OCI-LY3 (cell line): ENCODE measurements at regions not wholly inside any gene's neighbourhood (a gene's known extent, or its start where the extent isn't known, plus 50 kb on each side); places are given as distances from the start of the nearest gene placed in this dataset.

Experiments used
- H2AFZ ChIP-seq: fragments of 200-600, 300-600 bp; shearing (Covaris generic); 2 replicates; pipeline ENCODE4 v1.6.0; 2014; ENCODE audit warnings: antibody characterized with exemption, low read depth, low read length
- H3K27ac ChIP-seq: fragments of 200-600, 300-600 bp; sonication (generic); 2 replicates; pipeline ENCODE4 v1.5.1; 2014; ENCODE audit warnings: mild to moderate bottlenecking, low read length, moderate library complexity, mixed read lengths
- H3K27me3 ChIP-seq: fragments of 200-600, 300-600 bp; sonication (generic); 2 replicates; pipeline ENCODE4 v1.6.1; 2014; ENCODE audit warnings: low read depth, low read length, mixed read lengths
- H3K36me3 ChIP-seq: fragments of 200-600, 300-600 bp; sonication (generic); replicated peaks from 2 replicates; pipeline ENCODE3; 2014; ENCODE audit warnings: low read depth, low read length, mixed read lengths
- H3K4me1 ChIP-seq: fragments of 300-600, 200-600 bp; sonication (generic); 2 replicates; pipeline ENCODE4 v1.6.1; 2014; ENCODE audit warnings: low read length, mixed read lengths
- H3K4me2 ChIP-seq: fragments of 200-600, 300-600 bp; sonication (generic); 2 replicates; pipeline ENCODE4 v1.6.1; 2014; ENCODE audit warnings: low read length, mixed read lengths
- H3K4me3 ChIP-seq: fragments of 300-600, 200-600 bp; sonication (generic); 2 replicates; pipeline ENCODE4 v1.5.1; 2014; ENCODE audit warnings: antibody characterized with exemption, mild to moderate bottlenecking, low read length, moderate library complexity
- H3K79me2 ChIP-seq: fragments of 300-600, 200-600 bp; shearing (Covaris generic); 2 replicates; pipeline ENCODE4 v1.6.1; 2014; ENCODE audit warnings: mild to moderate bottlenecking, low read length, mixed read lengths
- H3K9ac ChIP-seq: fragments of 300-600, 200-600 bp; shearing (Covaris generic); 2 replicates; pipeline ENCODE4 v1.6.0; 2014; ENCODE audit warnings: mild to moderate bottlenecking, low read length, moderate library complexity
- H3K9me3 ChIP-seq: fragments of 200-600, 300-600 bp; shearing (Covaris generic); 2 replicates; pipeline ENCODE4 v1.6.1; 2014; ENCODE audit warnings: low read length, mixed read lengths; ENCODE audit not compliant: insufficient read depth
- H4K20me1 ChIP-seq: fragments of 200-600, 300-600 bp; sonication (generic); 2 replicates; pipeline ENCODE4 v1.6.1; 2016; ENCODE audit warnings: low read length, mixed read lengths; ENCODE audit not compliant: insufficient read depth
- CTCF ChIP-seq: fragments of 200-600, 300-600 bp; sonication (generic); IDR thresholded peaks from 2 replicates; pipeline ENCODE4 v1.5.1; 2014; ENCODE audit warnings: antibody characterized with exemption, low read length, low read depth
- EZH2phosphoT487 ChIP-seq: fragments of 200-600 bp; shearing (Covaris generic); IDR thresholded peaks from 2 replicates; pipeline ENCODE4 v1.6.1; 2018; ENCODE audit warnings: antibody characterized with exemption, mixed run types, low read depth

- H3K27ac ChIP-seq = no peak overlapping the region
- H3K27me3 ChIP-seq = no peaks in the 10 kb centered on the region
- TF ChIP-seq CTCF (no peak), EZH2phosphoT487 (no peak)
- H3K79me2 ChIP-seq = no peaks in the 10 kb centered on the region
- no peaks in the 10 kb centered on the region for H3K36me3 ChIP-seq
- H4K20me1 ChIP-seq = no peaks in the 10 kb centered on the region
- H3K9me3 ChIP-seq = no peaks in the 10 kb centered on the region
- no peak overlapping the region for H2AFZ ChIP-seq
- H3K4me2 ChIP-seq = no peak overlapping the region
- no peak overlapping the region for H3K9ac ChIP-seq
- H3K4me3 ChIP-seq = no peak overlapping the region
- H3K4me1 ChIP-seq = no peaks in the 10 kb centered on the region
Measured at GRCh38 chr6:85747666-85748065, 105.0 kb upstream of the SYNCRIP start.

DNA sequence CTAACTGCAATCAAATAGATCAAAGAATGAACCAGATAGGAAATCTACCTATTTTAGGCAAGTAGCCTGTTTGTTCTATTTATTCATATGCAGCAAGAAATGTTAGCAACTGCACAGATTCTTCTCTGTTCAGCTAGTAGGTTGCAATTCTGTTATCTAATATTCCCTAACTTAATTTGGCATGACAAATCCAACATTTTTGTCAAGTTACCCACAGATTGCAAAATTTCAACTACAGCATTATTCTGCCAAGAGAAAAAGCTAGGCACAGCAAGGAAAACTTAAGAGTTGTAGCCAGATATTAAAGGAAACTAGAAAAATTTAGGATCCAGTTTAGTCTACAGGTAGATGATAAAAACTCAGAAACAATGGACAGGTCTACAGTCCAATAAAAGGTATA lies 104.4 kb upstream of the SYNCRIP start:
- TF ChIP-seq EZH2phosphoT487 = no peak
- H3K4me1 ChIP-seq = no peaks in the 10 kb centered on the region
- H3K27me3 ChIP-seq = no peaks in the 10 kb centered on the region
- no peak overlapping the region for H3K4me2 ChIP-seq
- no peaks in the 10 kb centered on the region for H3K36me3 ChIP-seq
- H3K9ac ChIP-seq = no peak overlapping the region
- H3K4me3 ChIP-seq = no peak overlapping the region
- no peaks in the 10 kb centered on the region for H3K79me2 ChIP-seq
- H4K20me1 ChIP-seq = no peaks in the 10 kb centered on the region
- H3K27ac ChIP-seq = no peak overlapping the region
- H2AFZ ChIP-seq = no peak overlapping the region
- H3K9me3 ChIP-seq = no peaks in the 10 kb centered on the region

DNA sequence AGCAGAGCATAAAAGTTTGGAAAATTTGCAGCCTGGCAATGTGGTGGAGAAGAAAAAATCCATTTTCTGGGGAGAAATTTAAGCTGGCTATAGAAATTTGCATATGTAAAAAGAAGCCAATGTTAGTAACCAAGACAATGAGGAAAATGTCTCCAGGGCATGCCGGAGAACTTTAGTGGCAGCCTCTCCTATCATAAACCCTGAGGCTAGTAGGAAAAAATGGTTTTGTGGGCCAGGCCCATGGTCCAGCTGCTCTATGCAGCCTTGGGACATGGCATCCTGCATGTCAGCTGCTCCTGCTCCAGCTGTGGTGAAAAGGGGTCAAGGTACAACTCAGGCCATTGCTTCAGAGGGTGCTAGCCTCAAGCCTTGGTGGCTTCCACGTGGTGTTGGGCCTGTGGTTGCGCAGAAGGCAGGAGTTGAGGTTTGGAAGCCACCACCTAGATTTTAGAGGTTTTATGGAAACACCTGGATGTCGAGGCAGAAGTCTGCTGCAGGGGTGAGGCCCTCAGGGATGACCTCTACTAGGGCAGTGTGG lies 101.8 kb upstream of the SYNCRIP start:
- Histone ChIP-seq H3K4me1 (no peaks in the 10 kb centered on the region), H3K36me3 (no peaks in the 10 kb centered on the region), H3K9ac (no peak overlapping the region), H3K27me3 (no peaks in the 10 kb centered on the region), H3K4me3 (no peak overlapping the region), H4K20me1 (no peaks in the 10 kb centered on the region), H3K79me2 (no peaks in the 10 kb centered on the region), H3K4me2 (no peak overlapping the region), H3K27ac (no peak overlapping the region), H3K9me3 (no peaks in the 10 kb centered on the region), H2AFZ (no peak overlapping the region)
- no peak for TF ChIP-seq EZH2phosphoT487
- TF ChIP-seq CTCF = no peak

DNA sequence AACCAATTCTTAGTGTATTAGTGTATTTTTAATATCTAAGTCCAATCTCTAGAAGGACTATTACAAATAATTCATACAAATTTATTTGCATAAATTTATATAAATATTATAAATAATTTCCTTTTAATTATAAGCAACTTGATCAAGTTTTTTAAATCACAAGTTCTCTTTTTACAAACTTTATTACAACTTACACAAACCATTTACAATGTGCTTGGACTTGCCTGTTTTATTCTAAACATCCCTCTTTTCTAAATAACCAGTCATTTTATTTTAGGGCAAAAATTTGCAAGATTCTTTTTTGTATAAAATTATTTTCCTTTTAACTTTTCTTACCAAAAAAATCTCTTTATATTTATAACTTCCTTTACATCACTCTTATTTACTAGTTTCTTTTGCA lies 83.5 kb upstream of the SYNCRIP start:
- no peaks in the 10 kb centered on the region for H3K27me3 ChIP-seq
- no peaks in the 10 kb centered on the region for H3K9me3 ChIP-seq
- H3K79me2 ChIP-seq = no peaks in the 10 kb centered on the region
- H3K36me3 ChIP-seq = no peaks in the 10 kb centered on the region
- H3K27ac ChIP-seq = no peak overlapping the region
- no peak overlapping the region for H3K4me2 ChIP-seq
- H3K4me1 ChIP-seq = no peaks in the 10 kb centered on the region
- no peak overlapping the region for H3K4me3 ChIP-seq
- TF ChIP-seq CTCF (no peak), EZH2phosphoT487 (no peak)
- no peak overlapping the region for H3K9ac ChIP-seq
- no peak overlapping the region for H2AFZ ChIP-seq
- no peaks in the 10 kb centered on the region for H4K20me1 ChIP-seq

DNA sequence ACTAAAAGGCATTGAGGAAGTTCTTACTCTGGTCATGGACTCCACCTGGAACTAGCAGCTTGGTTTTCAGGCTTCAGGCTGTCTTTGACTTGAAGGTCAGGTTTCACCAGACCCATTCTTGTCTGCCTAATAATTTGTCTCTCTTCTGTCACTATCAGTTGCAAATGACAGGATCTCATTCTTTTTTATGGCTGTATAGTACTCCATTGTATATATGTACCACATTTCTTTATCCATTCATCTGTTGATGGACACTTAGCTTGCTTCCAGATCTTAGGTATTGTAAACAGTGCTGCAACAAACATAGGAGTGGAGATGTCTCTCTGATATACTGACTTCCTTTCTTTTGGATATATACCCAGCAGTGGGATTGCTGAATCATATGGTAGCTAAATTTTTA lies 73.1 kb upstream of the SYNCRIP start:
- Histone ChIP-seq H3K27me3 (no peaks in the 10 kb centered on the region), H3K9me3 (no peaks in the 10 kb centered on the region), H3K27ac (no peak overlapping the region), H3K9ac (no peak overlapping the region), H3K79me2 (no peaks in the 10 kb centered on the region), H3K4me2 (no peak overlapping the region), H3K36me3 (no peaks in the 10 kb centered on the region), H3K4me1 (no peaks in the 10 kb centered on the region), H2AFZ (no peak overlapping the region), H3K4me3 (no peak overlapping the region), H4K20me1 (no peaks in the 10 kb centered on the region)
- TF ChIP-seq EZH2phosphoT487 (no peak), CTCF (no peak)
